Fibroblast of lung (primary cell): ENCODE measurements at regions not wholly inside any gene's neighbourhood (a gene's known extent, or its start where the extent isn't known, plus 50 kb on each side); places are given as distances from the start of the nearest gene placed in this dataset.
"Not testable (repeated sequence)": the region's sequence is repeated elsewhere in the genome, so short reads cannot be mapped to it uniquely, and the experiment has no call there.

Experiments used
- DNase-seq, 2 donors: peaks; one replicate each; pipeline versions ENCODE4 v3.0.0 to v3.0.0-alpha.2; 2010; ENCODE audit warnings: low read depth in 2 of 2
- H2AFZ ChIP-seq: 2 replicates; pipeline ENCODE4 v1.5.1; 2012; ENCODE audit warnings: low read length, control low read depth, inconsistent platforms
- H3K27ac ChIP-seq: 2 replicates; pipeline ENCODE4 v1.5.1; 2011; ENCODE audit warnings: low read length, control low read depth; ENCODE audit not compliant: insufficient read depth
- H3K27me3 ChIP-seq: 2 replicates; pipeline ENCODE4 v1.5.1; 2011; ENCODE audit warnings: mild to moderate bottlenecking, low read length; ENCODE audit not compliant: control insufficient read depth, insufficient read depth
- H3K36me3 ChIP-seq: 2 replicates; pipeline ENCODE4 v1.5.1; 2011; ENCODE audit warnings: low read length; ENCODE audit not compliant: control insufficient read depth, insufficient read depth
- H3K4me1 ChIP-seq: 2 replicates; pipeline ENCODE4 v1.5.1; 2011; ENCODE audit warnings: low read length; ENCODE audit not compliant: control insufficient read depth, insufficient read depth; ENCODE audit errors: extremely low read depth
- H3K4me2 ChIP-seq: 2 replicates; pipeline ENCODE4 v1.5.1; 2011; ENCODE audit warnings: low read length, control low read depth; ENCODE audit not compliant: insufficient read depth; ENCODE audit errors: extremely low read depth
- H3K4me3 ChIP-seq, 4 experiments: fragments of 200-600 bp in 1 of 4; sonication (generic) in 1 of 4; replicated peaks in 1 of 4; 2 replicates each; pipeline ENCODE4 v1.5.1; 2011 to 2016; ENCODE audit warnings: low read length in 4 of 4, low read depth in 3 of 4, mild to moderate bottlenecking in 3 of 4, control low read depth in 2 of 4, inconsistent platforms in 1 of 4, mixed read lengths in 1 of 4; ENCODE audit not compliant: insufficient read depth in 1 of 4; ENCODE audit errors: control extremely low read depth in 1 of 4
- H3K79me2 ChIP-seq: 2 replicates; pipeline ENCODE4 v1.5.1; 2012; ENCODE audit warnings: mild to moderate bottlenecking, low read length, inconsistent platforms; ENCODE audit not compliant: control insufficient read depth, insufficient read depth
- H3K9ac ChIP-seq: 2 replicates; pipeline ENCODE4 v1.5.1; 2011; ENCODE audit warnings: mild to moderate bottlenecking, low read length, control low read depth; ENCODE audit not compliant: insufficient read depth
- H3K9me3 ChIP-seq: 2 replicates; pipeline ENCODE4 v1.5.1; 2012; ENCODE audit warnings: low read depth, low read length; ENCODE audit not compliant: control insufficient read depth, insufficient read depth
- H4K20me1 ChIP-seq: 2 replicates; pipeline ENCODE4 v1.5.1; 2011; ENCODE audit warnings: low read length; ENCODE audit not compliant: control insufficient read depth, insufficient read depth; ENCODE audit errors: extremely low read depth
- CTCF ChIP-seq, 2 donors: IDR thresholded peaks in 1 of 2; conservative IDR thresholded peaks in 1 of 2; 1 replicate in 1 of 2; 2 replicates in 1 of 2; pipeline ENCODE4 v1.5.1; 2011 to 2012; ENCODE audit warnings: low read length in 2 of 2, control low read depth in 1 of 2, inconsistent platforms in 1 of 2, low read depth in 1 of 2, mild to moderate bottlenecking in 1 of 2
- EZH2 ChIP-seq: IDR thresholded peaks from 2 replicates; pipeline ENCODE4 v1.5.1; 2012; ENCODE audit warnings: low read length, control low read depth, mild to moderate bottlenecking; ENCODE audit errors: missing control alignments

DNA sequence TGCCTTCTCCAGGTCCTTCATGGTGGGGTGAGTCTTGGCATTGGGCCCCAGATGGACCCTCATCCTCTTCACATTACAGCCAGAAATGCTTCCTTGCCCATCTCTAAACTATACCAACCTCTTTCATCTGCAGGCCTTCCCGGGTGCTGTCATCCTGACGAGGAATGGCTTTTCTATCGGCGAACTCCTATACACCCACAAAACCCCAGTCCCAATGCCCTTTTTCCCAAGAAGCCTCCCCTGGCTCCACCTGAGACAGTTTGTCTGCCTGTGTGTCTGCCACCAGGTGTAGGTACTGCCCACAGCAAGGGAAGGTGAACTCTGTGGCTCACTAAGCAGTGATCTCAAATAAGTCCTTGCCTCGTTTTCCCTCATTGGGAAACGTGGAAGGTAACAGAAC lies 55.3 kb downstream of the PTPRS start:
- H4K20me1 ChIP-seq = no peaks in the 10 kb centered on the region
- H3K4me3 ChIP-seq = no peak overlapping the region
- TF ChIP-seq EZH2 = no peak
- TF ChIP-seq CTCF (conservative IDR thresholded peaks at IDR 0.05 in 1 of 2, IDR thresholded peaks at IDR 0.05 in 1 of 2; ENCODE audit: low read depth in 1 of 2, low read length in 2 of 2) = no peak
- no peak overlapping the region for H3K27ac ChIP-seq
- peaks cover 2% of the 10 kb centered on the region for H3K4me1 ChIP-seq
- H3K4me2 ChIP-seq = no peak overlapping the region
- no peak for DNase-seq
- H3K36me3 ChIP-seq = peaks cover 3% of the 10 kb centered on the region
- H3K27me3 ChIP-seq = no peaks in the 10 kb centered on the region
- H2AFZ ChIP-seq = no peak overlapping the region
- peaks cover 3% of the 10 kb centered on the region for H3K79me2 ChIP-seq
- no peak overlapping the region for H3K9ac ChIP-seq
- H3K9me3 ChIP-seq = no peaks in the 10 kb centered on the region

GRCh38 chr19:5282901-5283300 lies 57.7 kb downstream of the PTPRS start:
- Histone ChIP-seq H3K27me3 (no peaks in the 10 kb centered on the region), H3K4me2 (no peak overlapping the region), H3K4me1 (no peaks in the 10 kb centered on the region), H2AFZ (no peak overlapping the region), H3K4me3 (no peak overlapping the region), H4K20me1 (no peaks in the 10 kb centered on the region), H3K27ac (no peak overlapping the region), H3K36me3 (peaks cover 3% of the 10 kb centered on the region), H3K9ac (no peak overlapping the region), H3K9me3 (no peaks in the 10 kb centered on the region), H3K79me2 (peaks cover 1% of the 10 kb centered on the region)
- TF ChIP-seq EZH2 (no peak), CTCF (conservative IDR thresholded peaks at IDR 0.05 in 1 of 2, IDR thresholded peaks at IDR 0.05 in 1 of 2; ENCODE audit: low read depth in 1 of 2, low read length in 2 of 2) (no peak)
- no peak for DNase-seq

GRCh38 chr19:5281588-5281987 lies 59.0 kb downstream of the PTPRS start:
- Histone ChIP-seq H4K20me1 (no peaks in the 10 kb centered on the region), H3K27me3 (no peaks in the 10 kb centered on the region), H3K36me3 (peaks cover 3% of the 10 kb centered on the region), H3K4me2 (no peak overlapping the region), H3K4me3 (no peak overlapping the region), H3K27ac (no peak overlapping the region), H3K9me3 (no peaks in the 10 kb centered on the region), H3K4me1 (no peaks in the 10 kb centered on the region), H2AFZ (no peak overlapping the region), H3K9ac (no peak overlapping the region), H3K79me2 (no peaks in the 10 kb centered on the region)
- TF ChIP-seq CTCF (conservative IDR thresholded peaks at IDR 0.05 in 1 of 2, IDR thresholded peaks at IDR 0.05 in 1 of 2; ENCODE audit: low read depth in 1 of 2, low read length in 2 of 2) (no peak), EZH2 (no peak)
- peak in 1 of 2 donors; percentile 11 for DNase-seq

GRCh38 chr19:5275668-5276067 lies 64.9 kb downstream of the PTPRS start:
- peaks cover 10% of the 10 kb centered on the region for H3K36me3 ChIP-seq
- not testable (repeated sequence) for H3K4me3 ChIP-seq, H3K27me3 ChIP-seq, H4K20me1 ChIP-seq, DNase-seq, H3K4me2 ChIP-seq, H3K79me2 ChIP-seq, H3K4me1 ChIP-seq, H2AFZ ChIP-seq, H3K9ac ChIP-seq, H3K9me3 ChIP-seq, H3K27ac ChIP-seq
